Spinal cord (tissue), 9 donors: ENCODE measurements at regions not wholly inside any gene's neighbourhood (a gene's known extent, or its start where the extent isn't known, plus 50 kb on each side); places are given as distances from the start of the nearest gene placed in this dataset.

Experiments
- DNase-seq, 6 donors: peaks; one replicate each; pipeline versions ENCODE4 v3.0.0 to v3.0.0-alpha.2; 2013 to 2015; ENCODE audit warnings: low spot score in 6 of 6, low read depth in 4 of 6
- H3K27ac ChIP-seq: one replicate; pipeline ENCODE4 v1.5.1; 2013; ENCODE audit warnings: low read depth, low read length, control low read depth
- H3K27me3 ChIP-seq: one replicate; pipeline ENCODE4 v1.6.1; 2013; ENCODE audit warnings: low read length; ENCODE audit not compliant: control insufficient read depth, insufficient read depth
- H3K36me3 ChIP-seq: one replicate; pipeline ENCODE4 v1.6.1; 2013; ENCODE audit warnings: low read length; ENCODE audit not compliant: control insufficient read depth, insufficient read depth
- H3K4me1 ChIP-seq: one replicate; pipeline ENCODE4 v1.6.1; 2013; ENCODE audit warnings: low read length; ENCODE audit not compliant: control insufficient read depth, insufficient read depth
- H3K4me3 ChIP-seq: one replicate; pipeline ENCODE4 v1.5.1; 2013; ENCODE audit warnings: low read depth, low read length, control low read depth
- H3K9me3 ChIP-seq: one replicate; pipeline ENCODE4 v1.6.1; 2013; ENCODE audit warnings: low read length; ENCODE audit not compliant: control insufficient read depth, insufficient read depth
- WGBS: methylation state at CpG from one replicate; pipeline ENCODE4 v1.1.5; 2013; ENCODE audit warnings: missing lambda C conversion rate; ENCODE audit not compliant: insufficient coverage; 5-methylcytosine and 5-hydroxymethylcytosine counted together
- donor health status: healthy.

DNA sequence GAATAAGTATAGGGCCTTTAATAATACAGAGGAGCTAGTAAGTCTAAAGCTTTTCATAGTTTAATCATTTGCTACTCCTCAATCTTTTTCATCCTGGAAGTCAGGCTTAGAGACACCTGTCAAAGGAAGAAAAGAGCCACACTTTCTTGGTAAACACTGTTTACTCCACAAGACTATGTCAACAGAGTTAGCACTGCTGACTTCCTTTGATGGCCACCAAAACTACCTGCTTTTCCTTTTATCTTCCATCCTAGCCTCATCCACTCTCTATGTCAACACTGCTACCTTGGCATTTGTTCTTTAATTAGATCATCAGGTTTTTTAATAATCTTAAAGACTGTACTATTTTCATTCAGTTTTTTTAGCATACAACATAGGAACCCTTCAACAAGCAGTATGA is 106.2 kb downstream of the ELAPOR2 start:
- DNase-seq, result no peak
- H3K36me3 ChIP-seq, result peaks cover 3% of the 10 kb centered on the region
- peaks cover 3% of the 10 kb centered on the region for H3K4me1 ChIP-seq
- no peaks in the 10 kb centered on the region for H3K9me3 ChIP-seq
- no peak overlapping the region for H3K27ac ChIP-seq
- H3K27me3 ChIP-seq, result no peaks in the 10 kb centered on the region
- no peak overlapping the region for H3K4me3 ChIP-seq

DNA sequence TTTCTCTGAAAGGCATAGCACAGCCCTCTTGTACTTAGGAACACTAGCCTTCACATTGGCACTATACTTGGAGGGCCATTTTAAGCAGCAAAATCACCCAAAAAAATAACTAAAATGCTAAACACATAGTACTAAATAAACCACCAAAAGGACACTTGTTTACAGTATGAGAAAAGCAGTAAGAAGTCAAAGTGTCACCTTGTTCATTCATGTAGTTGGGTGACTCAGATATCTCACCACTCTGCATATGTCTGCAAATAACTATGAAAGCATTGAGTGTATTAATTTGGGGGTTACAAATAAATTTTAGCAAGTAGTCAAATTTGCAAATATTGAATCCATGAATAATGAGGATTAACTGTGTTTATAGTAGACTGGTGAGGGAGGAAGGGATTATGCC is 107.6 kb downstream of the ELAPOR2 start:
- Histone ChIP-seq H3K27ac (no peak overlapping the region), H3K27me3 (no peaks in the 10 kb centered on the region), H3K4me3 (no peak overlapping the region), H3K9me3 (no peaks in the 10 kb centered on the region), H3K4me1 (peaks cover 3% of the 10 kb centered on the region), H3K36me3 (peaks cover 3% of the 10 kb centered on the region)
- DNase-seq, result no peak

GRCh38 chr7:86950944-86951343 is 108.5 kb downstream of the ELAPOR2 start:
- H3K4me1 ChIP-seq, result peaks cover 3% of the 10 kb centered on the region
- whole genome bisulfite sequencing, result no CpG with 5 or more reads among the region's 1 CpG
- no peak overlapping the region for H3K27ac ChIP-seq
- H3K9me3 ChIP-seq, result no peaks in the 10 kb centered on the region
- DNase-seq, result no peak
- H3K27me3 ChIP-seq, result no peaks in the 10 kb centered on the region
- H3K4me3 ChIP-seq, result no peak overlapping the region
- H3K36me3 ChIP-seq, result peaks cover 3% of the 10 kb centered on the region

DNA sequence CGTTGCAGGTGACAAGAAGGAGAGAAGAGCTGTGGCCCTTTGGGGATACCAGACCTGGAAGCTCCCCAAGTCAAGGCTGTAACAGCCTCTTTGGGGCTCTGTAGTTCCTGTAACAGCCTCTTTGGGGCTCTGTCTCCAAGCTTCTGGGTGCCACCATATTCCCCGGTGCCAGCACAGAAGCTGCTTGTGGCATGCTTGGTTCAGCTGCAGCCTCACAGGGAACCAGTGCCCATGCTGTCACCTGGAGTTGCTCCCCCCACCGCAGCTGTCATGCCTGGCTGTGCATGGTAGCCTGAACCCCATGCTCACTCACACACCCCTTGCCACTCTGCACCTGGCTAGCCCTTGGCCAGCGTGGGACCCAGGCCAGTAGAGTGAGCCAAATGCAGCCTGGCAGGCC is 109.1 kb downstream of the ELAPOR2 start:
- no peak overlapping the region for H3K4me3 ChIP-seq
- H3K27me3 ChIP-seq, result no peaks in the 10 kb centered on the region
- peaks cover 3% of the 10 kb centered on the region for H3K36me3 ChIP-seq
- no peak for DNase-seq
- no peaks in the 10 kb centered on the region for H3K9me3 ChIP-seq
- 96% methylated on average over 4 of the region's 4 CpGs for WGBS
- no peak overlapping the region for H3K27ac ChIP-seq
- peaks cover 3% of the 10 kb centered on the region for H3K4me1 ChIP-seq

- Histone ChIP-seq H3K36me3 (peaks cover 3% of the 10 kb centered on the region), H3K4me3 (no peak overlapping the region), H3K9me3 (no peaks in the 10 kb centered on the region), H3K27ac (no peak overlapping the region), H3K4me1 (peaks cover 3% of the 10 kb centered on the region), H3K27me3 (no peaks in the 10 kb centered on the region)
- DNase-seq, result no peak
- 100% methylated on average over 3 of the region's 3 CpGs for WGBS
Measured at GRCh38 chr7:86949779-86950260, 109.6 kb downstream of the ELAPOR2 start.

GRCh38 chr7:86949052-86949778 is 110.2 kb downstream of the ELAPOR2 start:
- peaks cover 3% of the 10 kb centered on the region for H3K4me1 ChIP-seq
- H3K27me3 ChIP-seq, result no peaks in the 10 kb centered on the region
- no peaks in the 10 kb centered on the region for H3K9me3 ChIP-seq
- peaks cover 3% of the 10 kb centered on the region for H3K36me3 ChIP-seq
- WGBS, result 76% methylated on average over 6 of the region's 7 CpGs
- no peak for DNase-seq
- no peak overlapping the region for H3K27ac ChIP-seq
- H3K4me3 ChIP-seq, result no peak overlapping the region

DNA sequence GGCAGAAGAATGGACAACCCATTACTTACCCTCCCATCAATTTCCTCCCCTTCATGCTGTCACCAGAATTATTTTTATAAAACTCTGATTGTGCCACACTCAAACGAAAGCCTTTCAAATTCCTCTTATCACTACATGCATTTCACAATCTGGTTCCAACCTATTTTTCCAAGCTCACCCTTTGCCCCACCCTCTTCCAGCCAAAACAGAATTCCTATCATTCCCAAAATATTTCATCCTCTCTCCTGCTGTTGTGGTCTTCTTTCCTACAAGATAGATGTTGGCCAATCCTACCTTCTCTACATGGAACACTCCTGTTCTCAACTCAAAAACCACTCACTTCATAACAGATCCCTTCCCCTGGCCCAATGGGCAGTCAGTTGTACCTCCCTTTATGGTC is 111.5 kb downstream of the ELAPOR2 start:
- WGBS, result 75% methylated on average over 1 of the region's 1 CpG
- no peak for DNase-seq
- peaks cover 3% of the 10 kb centered on the region for H3K36me3 ChIP-seq
- no peaks in the 10 kb centered on the region for H3K9me3 ChIP-seq
- H3K27me3 ChIP-seq, result no peaks in the 10 kb centered on the region
- peaks cover 3% of the 10 kb centered on the region for H3K4me1 ChIP-seq
- H3K4me3 ChIP-seq, result no peak overlapping the region
- H3K27ac ChIP-seq, result no peak overlapping the region

GRCh38 chr7:86943447-86943846 is 116.0 kb downstream of the ELAPOR2 start:
- 86% methylated on average over 1 of the region's 1 CpG for WGBS
- H3K36me3 ChIP-seq, result no peaks in the 10 kb centered on the region
- no peak overlapping the region for H3K4me3 ChIP-seq
- H3K4me1 ChIP-seq, result no peaks in the 10 kb centered on the region
- H3K27me3 ChIP-seq, result no peaks in the 10 kb centered on the region
- no peak for DNase-seq
- H3K27ac ChIP-seq, result no peak overlapping the region
- no peaks in the 10 kb centered on the region for H3K9me3 ChIP-seq

DNA sequence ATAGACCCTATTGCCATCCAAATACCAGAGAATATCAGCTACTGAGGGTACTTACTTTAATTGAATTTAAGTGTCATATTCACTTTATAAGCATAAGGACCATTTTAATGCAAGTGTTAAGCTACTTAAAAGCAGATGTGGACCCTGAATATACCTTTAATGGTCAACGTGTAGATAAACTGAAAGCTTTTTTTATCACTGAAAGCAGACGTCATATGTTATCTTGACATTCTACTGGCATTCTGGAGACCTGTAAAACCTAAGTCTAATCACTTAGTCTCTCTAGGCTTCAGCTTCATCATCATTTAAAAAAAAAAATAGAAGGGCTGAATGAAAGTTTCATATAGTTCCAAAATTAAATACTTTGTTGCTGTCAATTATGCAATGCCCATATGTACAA is 116.5 kb downstream of the ELAPOR2 start:
- no peak overlapping the region for H3K4me3 ChIP-seq
- no peaks in the 10 kb centered on the region for H3K27me3 ChIP-seq
- no peaks in the 10 kb centered on the region for H3K4me1 ChIP-seq
- H3K9me3 ChIP-seq, result no peaks in the 10 kb centered on the region
- 80% methylated on average over 1 of the region's 2 CpGs for WGBS
- no peak for DNase-seq
- no peak overlapping the region for H3K27ac ChIP-seq
- no peaks in the 10 kb centered on the region for H3K36me3 ChIP-seq

DNA sequence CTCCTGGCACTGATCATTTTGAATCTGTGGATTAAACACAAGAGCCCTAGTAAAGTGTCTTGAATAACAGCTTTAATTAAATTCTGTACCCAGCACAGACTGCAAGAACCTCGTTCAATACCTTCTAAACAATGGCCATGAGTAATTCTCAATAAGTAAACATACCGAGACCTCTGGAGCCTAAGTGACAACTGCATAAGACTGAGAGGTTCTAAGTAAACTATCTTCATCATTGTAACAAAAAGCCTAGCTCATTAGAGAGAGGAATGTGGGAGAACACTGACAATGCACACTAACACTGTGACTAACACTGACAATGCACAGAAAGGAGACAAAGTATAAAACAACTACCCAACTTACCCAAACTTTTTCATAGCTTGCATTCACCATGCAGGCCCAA is 117.4 kb downstream of the ELAPOR2 start:
- DNase-seq, result no peak
- no peak overlapping the region for H3K27ac ChIP-seq
- no peaks in the 10 kb centered on the region for H3K36me3 ChIP-seq
- no CpG with 5 or more reads among the region's 2 CpGs for WGBS
- no peaks in the 10 kb centered on the region for H3K9me3 ChIP-seq
- no peak overlapping the region for H3K4me3 ChIP-seq
- no peaks in the 10 kb centered on the region for H3K27me3 ChIP-seq
- H3K4me1 ChIP-seq, result no peaks in the 10 kb centered on the region
